ENCODE measurements at regions not wholly inside any gene's neighbourhood (a gene's known extent, or its start where the extent isn't known, plus 50 kb on each side); places are given as distances from the start of the nearest gene placed in this dataset.

DNA sequence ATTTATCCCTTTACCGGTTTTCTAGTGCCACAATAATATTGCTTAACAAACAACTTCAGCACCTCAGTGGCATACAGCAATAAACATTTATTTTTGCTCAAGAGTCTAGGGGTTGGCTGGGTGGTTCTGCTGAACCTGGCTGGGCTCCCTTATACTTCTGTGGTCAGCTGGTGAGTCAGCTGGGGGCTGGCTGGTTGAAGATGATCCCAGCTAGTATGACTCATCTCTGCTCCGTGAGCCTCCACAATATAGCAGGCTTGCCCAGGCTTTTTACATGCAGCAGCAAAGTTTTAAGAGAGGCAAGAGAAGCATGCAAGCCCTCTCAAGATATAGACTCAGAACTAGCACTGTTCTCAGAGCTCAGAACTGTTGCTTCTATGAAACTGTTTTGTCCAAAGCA lies 523.5 kb upstream of the CLINT1 start:
- DNase-seq (ENCODE audit: low spot score in 2 of 2) (peak in 1 of 2 donors; percentile 26), FAIRE-seq (no peak)

DNA sequence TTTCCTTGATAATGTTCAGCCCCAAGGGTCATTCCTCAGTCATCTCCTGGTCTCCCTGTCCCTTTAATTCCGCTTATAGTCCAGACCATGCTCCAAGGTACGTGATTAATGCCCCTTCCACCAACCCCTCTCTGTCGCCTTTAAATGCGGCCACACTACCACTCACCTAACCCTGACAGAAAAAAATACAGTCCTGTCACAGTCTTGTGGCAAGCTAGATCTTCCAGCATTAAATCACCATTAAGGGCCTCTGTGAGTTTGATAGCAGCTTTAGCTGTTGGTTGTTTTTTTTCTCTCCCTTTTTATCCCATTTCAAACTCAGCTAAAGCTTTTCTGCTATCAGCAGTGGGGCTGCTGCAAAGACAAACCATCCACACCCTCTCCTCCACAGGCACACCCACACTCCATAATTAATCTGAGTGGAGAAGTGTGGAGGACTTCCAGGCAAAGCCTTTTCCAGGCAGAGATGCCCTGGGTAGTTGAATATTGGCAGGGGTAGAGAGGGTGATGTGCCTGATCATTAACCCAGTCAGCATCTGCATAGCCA lies 522.7 kb upstream of the CLINT1 start:
- DNase-seq (ENCODE audit: low spot score in 2 of 2), result no peak
- no peak for FAIRE-seq

DNA sequence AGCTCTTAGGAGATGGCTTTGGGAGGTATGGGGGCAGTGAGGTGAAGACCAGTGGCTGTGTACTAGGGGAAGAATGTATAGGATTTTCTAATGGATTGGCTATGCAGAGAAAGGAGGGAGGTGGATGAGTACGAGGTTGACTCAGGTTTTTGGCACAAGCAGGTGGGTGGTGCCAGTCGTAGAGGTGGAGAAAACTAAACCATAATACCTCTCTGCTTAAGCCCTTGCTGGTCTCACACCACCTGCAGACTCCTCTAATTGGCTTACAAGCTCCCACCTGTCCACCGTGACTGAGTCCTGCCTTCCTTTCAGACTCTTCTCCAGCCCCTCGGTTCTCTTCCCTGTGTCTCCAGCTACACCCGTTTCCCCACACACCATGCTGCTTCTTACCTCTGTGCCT lies 521.7 kb upstream of the CLINT1 start:
- DNase-seq (ENCODE audit: low spot score in 2 of 2) (no peak), FAIRE-seq (no peak)

DNA sequence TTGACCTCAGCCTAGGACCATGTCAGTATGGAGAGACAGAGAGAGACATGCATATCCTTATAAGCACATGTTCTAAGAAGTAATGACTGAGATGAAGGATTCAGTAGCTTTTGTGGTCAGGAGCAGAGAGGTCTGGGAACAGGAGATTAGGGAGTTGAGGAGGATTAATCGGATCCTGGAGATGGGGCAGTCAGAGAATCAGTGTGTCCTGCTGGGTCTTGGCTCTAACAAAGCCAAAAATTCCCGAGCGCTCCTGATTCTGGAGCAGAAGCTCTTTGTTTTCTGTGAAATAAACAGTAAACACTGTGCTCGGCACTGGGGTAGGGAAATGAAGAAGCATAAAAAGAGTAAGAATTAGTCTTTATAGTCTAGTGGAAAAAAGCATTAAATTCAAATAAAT lies 520.0 kb upstream of the CLINT1 start:
- DNase-seq (ENCODE audit: low spot score in 2 of 2) (no peak), FAIRE-seq (no peak)

DNA sequence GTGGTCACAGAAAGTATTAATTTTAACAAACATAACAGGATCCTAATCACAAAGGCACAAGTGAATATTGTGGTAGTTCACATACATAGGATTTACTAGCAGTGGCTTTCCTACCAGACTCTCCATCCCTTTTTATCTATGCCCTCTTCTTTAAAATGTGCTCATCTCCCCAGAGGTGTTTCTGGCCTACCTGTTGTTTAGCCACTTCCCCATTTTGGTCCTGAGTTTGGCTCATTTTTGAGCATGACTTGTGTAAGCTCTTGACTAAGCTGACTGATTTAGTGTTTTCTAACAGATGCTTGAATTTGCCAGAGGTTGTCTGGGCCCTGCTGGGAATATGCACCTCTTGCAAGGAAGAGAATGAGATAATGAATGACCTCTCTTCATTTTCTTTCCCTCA lies 517.7 kb upstream of the CLINT1 start:
- FAIRE-seq, result no peak
- no peak for DNase-seq (ENCODE audit: low spot score in 2 of 2)

DNA sequence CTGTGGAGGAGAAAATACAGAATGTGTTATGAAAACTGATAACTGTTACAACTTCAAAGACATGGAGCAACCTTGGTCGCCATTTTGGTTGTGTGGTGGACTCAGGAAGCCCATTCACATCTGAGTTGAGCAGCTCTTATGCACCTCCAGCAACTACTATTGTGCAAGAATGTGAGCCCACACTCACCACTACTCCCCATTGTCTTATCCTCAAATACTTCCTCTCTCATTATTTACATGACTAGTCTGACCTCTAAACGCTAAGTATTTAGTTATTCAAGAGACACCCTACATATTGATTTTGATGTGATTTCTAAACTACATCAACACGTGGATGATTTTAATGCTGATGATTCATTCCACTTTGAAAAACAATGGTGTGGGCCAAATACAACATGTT lies 516.6 kb upstream of the CLINT1 start:
- DNase-seq (ENCODE audit: low spot score in 2 of 2) (no peak), FAIRE-seq (no peak)

DNA sequence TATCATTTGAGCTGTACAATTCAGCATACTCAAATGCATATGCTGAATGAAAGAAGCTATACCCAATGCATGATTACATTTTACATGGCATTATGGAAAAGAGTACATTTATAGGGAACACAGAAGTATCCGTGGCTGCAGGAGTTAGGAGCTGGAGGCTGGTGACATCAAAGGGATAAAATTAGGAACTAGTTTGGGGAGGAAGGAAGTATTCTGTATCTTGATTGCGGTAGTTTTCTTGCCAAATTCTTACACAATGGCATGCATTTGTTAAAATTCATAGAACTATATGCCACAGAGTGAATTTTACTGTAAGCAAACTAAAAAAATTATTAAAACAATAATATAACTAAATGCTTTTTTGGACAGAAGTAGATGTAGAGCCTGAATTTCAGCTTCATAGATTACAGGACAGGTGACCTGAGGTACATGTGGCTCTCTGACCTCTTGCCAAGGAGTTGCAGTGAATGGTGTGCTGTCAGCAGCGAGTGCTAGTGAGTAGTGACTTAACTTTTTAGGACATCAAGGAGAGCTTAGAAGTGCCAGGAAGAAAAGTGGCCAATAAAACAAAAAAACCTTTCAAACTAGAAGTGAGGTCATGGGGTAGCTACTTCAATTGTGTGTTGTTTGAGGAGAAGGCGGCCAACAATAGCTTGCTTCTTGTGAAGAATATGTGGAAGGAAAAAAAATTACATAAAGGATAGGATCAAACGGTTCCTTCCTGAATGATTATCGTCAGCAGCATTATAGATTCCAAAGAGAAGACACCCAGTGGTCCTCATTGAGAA lies 514.9 kb upstream of the CLINT1 start:
- no peak for FAIRE-seq
- no peak for DNase-seq (ENCODE audit: low spot score in 2 of 2)

DNA sequence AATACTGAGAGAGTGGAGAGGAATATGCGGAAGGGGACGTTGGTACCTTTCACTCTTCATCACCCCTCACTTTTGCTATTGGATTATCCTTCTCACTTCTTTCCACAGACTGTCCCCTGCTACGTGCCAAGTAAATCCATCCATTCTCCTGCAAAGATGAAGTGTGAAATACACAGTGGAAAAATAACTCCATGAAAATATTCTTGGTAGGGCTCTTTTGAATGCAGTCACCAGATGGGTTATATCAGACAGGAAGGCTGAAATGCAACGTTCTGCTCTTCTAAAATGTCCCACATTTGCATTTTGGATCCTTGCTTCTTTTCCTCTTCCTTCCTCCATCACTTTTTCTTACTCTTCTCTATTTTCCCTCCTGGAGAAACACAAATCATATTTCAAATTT lies 510.3 kb upstream of the CLINT1 start:
- no peak for FAIRE-seq
- DNase-seq (ENCODE audit: low spot score in 2 of 2), result no peak

DNA sequence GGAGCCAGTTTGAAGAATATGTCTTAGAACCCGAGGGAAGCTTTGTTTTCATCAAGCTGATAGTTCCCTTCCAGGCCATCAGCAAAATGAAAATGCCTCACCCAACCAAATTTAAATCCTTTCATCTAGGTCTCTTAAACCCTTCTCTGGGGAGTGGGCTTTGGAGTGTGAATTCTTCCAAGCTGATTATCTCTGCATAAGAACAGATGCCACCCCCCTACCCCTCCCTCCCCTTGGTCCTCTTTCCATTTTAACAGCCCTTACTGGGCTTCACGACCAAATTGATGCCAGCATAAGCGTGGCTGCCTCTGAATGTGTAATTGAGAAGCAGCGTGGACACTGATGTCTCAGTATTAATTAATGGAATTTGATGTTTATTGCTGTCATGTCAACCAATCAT lies 509.7 kb upstream of the CLINT1 start:
- no peak for DNase-seq (ENCODE audit: low spot score in 2 of 2)
- no peak for FAIRE-seq

DNA sequence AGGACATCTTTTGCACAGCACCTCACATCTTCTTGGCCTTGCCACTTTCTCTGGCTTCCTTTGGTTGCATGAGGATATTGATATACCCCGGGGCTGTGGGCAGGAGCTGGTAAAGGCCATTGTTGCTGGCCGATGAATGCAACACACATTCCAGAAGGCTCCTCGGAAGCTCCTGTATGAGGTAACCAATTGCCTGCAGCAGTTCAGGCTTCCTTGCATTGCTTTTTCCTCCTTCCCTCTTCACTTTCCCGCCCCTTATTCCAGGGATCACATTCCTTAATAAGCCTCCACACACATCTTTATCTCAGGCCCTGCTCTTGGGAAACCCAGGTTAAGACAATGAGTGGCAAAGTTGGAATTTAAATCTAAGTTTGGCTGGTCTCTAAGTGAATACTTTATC lies 505.4 kb upstream of the CLINT1 start:
- FAIRE-seq, result no peak
- DNase-seq (ENCODE audit: low spot score in 2 of 2), result no peak

DNA sequence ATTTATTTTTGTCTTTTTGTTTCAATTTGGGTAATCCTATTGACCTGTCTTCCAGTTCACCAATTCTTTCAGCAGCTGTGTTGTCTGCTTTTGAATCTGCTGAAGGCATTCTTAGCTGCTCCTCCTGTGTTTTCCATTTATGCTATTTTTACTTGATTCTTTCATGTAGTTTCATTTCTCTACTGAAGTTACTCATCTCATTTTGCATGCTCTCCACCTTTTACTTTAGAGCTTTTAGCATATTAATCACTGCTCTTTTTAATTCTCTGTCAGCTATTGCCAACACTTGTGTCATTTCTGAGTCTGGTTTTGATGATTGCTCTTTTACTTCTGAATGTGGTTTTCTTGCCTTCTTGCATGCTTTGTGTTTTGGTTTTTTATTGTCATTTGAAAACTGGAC lies 496.0 kb upstream of the CLINT1 start:
- FAIRE-seq (no peak), DNase-seq (ENCODE audit: low spot score in 2 of 2) (no peak)

DNA sequence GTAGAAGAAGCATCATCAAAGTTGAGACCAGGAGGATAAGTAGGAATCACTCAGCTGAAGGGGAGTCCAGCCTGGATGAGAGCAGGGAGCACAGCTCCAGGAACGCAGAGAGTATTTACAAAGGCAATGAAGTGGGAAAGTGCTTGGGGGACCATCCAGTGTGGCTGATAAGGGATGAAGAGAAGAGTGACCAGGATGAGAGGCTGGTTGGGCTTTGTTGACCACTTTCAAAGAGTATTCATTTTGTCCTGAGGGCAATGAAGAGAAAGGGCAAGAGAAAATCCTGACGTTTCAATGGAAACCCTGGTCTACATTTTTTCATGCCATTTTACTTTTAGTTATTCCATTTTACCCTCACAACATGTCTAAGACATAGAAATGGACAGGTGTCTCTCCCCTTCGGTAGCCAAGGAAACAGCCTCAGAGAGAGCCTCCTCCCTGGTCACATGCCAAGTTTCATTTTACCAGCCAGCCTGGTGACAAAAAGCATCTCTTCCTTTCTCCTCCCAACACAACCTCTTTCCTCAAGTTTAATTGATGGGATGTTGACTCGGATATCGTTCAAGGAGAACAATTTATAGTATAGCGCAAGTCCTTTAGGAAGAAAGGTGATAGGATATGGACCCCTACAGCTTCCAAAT lies 492.7 kb upstream of the CLINT1 start:
- DNase-seq (ENCODE audit: low spot score in 2 of 2) (no peak), FAIRE-seq (no peak)

DNA sequence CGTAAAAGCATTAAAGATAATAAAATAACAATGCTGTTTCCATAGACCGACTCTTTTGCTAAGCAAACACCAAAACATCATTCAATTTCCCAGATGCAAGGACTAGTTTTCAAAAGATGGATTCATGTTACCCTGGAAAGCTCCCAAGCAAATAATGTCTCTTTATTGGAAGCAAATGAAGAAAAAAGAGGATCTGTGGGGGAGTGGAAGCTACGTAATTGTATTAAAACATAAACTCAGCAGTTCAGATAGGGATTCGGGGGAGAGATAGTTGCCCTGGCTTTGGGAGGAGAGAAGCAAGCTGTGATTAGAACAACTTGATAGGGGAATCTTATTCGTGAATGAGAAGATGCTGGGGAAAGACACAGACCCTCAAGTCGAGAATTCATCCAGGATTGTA lies 491.0 kb upstream of the CLINT1 start:
- FAIRE-seq (no peak), DNase-seq (ENCODE audit: low spot score in 2 of 2) (no peak)

DNA sequence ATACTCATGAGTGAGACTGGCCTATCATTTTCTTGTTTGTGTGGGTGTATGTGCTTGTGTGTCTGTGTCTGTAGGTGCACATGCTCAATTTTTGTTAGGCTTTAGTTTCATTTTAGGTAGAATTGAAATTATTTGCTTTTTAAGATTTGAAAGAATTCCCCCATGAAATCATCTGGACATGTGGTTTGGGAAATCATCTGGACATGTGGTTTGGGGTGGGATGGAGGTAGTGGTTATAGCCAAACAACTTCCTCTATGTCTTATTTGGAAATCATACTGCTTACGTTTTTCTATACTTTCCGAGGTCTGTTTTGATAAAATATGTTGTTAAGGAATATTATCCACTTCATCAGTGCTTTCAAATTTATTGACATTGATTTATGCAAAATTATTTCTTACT lies 485.4 kb upstream of the CLINT1 start:
- no peak for FAIRE-seq
- no peak for DNase-seq (ENCODE audit: low spot score in 2 of 2)

DNA sequence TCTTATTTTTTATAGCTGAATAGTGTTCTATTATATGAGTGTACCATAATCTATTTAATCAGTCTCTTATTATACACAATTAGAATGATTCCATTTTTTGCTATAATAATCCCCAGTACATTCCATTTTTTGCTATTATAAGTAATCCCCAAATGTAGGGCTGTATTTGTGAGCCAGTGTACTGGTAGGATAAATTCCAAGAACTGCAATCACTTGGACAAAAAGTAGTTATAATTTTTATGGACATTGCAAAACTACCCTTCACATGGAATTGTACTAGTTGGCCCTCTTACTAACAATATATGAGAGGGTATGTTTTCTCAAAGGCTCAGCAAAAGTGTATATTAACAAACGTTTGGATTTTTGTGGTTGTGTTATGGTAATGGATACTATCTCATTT lies 481.7 kb upstream of the CLINT1 start:
- FAIRE-seq (no peak), DNase-seq (ENCODE audit: low spot score in 2 of 2) (no peak)

DNA sequence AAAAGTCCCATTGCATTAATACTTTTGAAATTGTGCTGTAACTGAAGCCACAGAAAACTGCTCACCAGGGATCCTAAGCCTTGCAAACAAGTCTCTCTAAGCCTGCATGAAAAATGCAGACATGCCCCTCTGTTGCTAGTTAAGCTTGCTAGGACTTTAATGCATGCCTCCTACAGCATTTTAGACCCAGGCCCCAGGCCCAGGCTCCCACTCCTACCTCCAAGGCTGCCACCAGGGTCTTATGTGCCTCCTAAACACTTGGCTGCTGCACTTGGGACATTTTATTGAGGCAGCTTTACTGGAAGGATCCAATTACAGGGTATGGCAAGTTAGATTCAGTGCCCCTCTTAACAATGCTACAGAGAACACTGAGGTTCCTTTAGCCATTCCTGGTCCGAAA lies 467.3 kb upstream of the CLINT1 start:
- DNase-seq (ENCODE audit: low spot score in 2 of 2) (no peak), FAIRE-seq (no peak)

DNA sequence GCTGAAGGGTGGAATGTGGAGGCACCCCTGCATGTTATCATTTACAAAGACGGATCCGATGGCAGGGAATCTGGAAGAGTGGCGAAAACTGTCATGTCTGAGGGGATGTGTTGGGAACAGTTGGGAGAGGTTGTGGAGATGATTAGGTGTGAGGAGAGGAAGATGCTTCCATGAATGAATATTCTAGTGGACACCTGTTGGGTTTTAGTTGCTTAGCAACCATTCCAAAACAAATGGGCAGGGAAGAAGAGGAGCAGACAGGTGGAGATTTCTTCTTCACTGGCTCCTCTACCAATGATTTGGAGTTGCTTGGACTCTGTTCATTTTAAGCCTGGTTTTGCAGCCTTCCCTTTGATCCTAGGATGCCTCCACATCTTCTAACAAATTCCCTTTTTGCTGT lies 465.3 kb upstream of the CLINT1 start:
- FAIRE-seq (no peak), DNase-seq (ENCODE audit: low spot score in 2 of 2) (no peak)

DNA sequence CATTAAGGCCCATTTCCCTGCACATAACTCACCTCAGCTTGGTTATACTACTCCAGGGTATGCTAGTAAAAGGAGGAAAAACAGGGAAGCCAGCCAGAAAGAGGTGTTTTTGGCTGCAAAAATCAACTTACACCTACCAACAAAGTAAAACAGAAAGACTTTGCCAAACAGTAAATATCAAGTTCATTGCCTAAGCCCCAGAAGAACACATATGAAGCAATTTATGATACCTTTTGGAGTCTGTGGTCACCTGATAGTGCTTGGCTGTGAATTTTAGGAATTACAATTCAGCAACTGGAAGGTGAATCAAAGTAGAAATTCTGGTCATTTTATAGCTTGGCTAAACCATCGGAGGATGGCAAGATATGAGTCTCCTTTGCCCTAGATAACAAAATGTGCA lies 463.7 kb upstream of the CLINT1 start:
- FAIRE-seq (no peak), DNase-seq (ENCODE audit: low spot score in 2 of 2) (no peak)

DNA sequence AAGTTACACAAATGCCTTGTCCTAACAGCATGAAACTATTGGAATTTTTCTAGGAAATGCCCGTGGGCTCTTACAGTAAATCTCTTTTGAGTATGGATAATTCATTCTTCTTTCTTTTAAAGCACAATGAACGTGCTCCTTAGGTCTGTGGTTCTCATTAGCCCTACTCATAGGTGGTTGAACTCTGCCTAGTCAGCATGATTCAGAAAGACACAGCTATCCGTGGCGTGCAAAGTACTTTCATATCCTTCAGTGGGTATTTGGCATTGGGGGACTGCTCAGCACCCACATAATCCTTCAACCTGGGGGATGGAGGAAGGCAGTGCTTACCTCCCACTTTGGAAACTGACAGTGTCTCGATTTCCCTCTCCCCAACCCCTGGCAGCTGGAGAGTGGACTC lies 462.0 kb upstream of the CLINT1 start:
- no peak for DNase-seq (ENCODE audit: low spot score in 2 of 2)

DNA sequence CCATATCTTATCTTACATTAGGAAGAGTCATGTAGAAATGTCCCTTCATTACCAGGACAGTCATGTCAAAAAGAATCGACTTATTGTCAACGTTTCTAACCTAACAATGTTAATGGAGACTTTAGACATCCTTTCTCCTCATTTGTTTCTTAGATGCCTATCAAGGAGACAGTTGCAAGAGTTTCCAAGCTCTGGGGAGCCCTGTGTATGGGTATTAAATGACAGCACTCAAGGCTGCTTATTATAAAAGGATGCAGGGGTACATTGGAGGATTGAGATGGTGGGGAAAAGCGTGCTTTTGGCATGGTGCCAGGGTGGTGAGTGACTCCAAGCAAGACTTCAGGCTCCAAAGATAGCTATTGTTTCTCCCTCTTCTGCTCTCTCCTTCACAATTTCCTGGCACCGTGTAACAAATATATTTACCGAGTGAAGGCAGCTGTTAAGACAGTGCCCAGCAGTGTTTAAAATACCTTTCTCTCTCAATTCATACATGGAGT lies 461.3 kb upstream of the CLINT1 start:
- DNase-seq (ENCODE audit: low spot score in 2 of 2) (no peak), FAIRE-seq (no peak)

More for the DNA sequence above, 462.0 kb upstream of the CLINT1 start:
- no peak for FAIRE-seq

DNA sequence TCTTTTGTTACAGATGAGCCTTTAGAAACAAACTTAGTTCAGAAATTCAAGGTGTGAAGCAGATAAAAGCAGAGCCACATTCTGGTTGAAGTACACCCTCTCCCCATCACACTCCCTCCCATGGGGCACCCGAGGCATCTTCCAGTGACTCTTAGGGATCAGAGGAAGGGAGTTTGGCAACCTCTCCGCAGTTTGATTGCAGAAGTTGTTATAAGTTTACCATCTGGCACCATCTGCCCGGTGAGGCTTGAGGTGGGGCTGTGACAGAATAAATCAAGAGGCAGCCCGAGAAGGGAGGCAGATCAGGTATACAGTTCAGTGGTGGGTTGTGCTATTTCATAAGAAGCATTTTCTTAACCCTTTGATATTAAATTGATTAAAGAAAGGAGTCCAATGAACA lies 458.6 kb upstream of the CLINT1 start:
- no peak for FAIRE-seq
- no peak for DNase-seq (ENCODE audit: low spot score in 2 of 2)

Measured in frontal cortex (tissue), 3 donors.